Lung (tissue), 11 donors: ENCODE measurements at regions not wholly inside any gene's neighbourhood (a gene's known extent, or its start where the extent isn't known, plus 50 kb on each side); places are given as distances from the start of the nearest gene placed in this dataset.

Experiments used
- ATAC-seq: fragments of 200-7000 bp; cut with Tn5 transposase; one replicate; pipeline ENCODE4 v1.9.1; 2020; ENCODE audit warnings: moderate number of reproducible peaks; ENCODE audit not compliant: insufficient read depth, low FRiP score
- DNase-seq, 3 donors: peaks; one replicate each; pipeline ENCODE4 v3.0.0-alpha.2; 2013 to 2017
- H3K27ac ChIP-seq, 2 donors: one replicate each; pipeline ENCODE4 v1.5.1; 2013; ENCODE audit warnings: mild to moderate bottlenecking in 2 of 2, moderate library complexity in 2 of 2, control low read depth in 1 of 2, inconsistent platforms in 1 of 2, low read depth in 1 of 2, low read length in 1 of 2
- H3K27me3 ChIP-seq, 3 donors: one replicate each; pipeline ENCODE4 v1.5.1; 2013; ENCODE audit warnings: low read length in 2 of 3; ENCODE audit not compliant: control insufficient read depth in 3 of 3, insufficient read depth in 3 of 3
- H3K36me3 ChIP-seq, 4 donors: one replicate each; pipeline ENCODE4 v1.5.1; 2013; ENCODE audit warnings: low read length in 4 of 4, mild to moderate bottlenecking in 1 of 4, moderate library complexity in 1 of 4; ENCODE audit not compliant: control insufficient read depth in 4 of 4, insufficient read depth in 4 of 4
- H3K4me1 ChIP-seq, 5 donors: one replicate each; pipeline ENCODE4 v1.5.1; 2013; ENCODE audit warnings: low read length in 5 of 5, mild to moderate bottlenecking in 2 of 5, moderate library complexity in 1 of 5; ENCODE audit not compliant: control insufficient read depth in 5 of 5, insufficient read depth in 5 of 5
- H3K4me3 ChIP-seq: one replicate; pipeline ENCODE4 v1.5.1; 2013; ENCODE audit warnings: mild to moderate bottlenecking, control low read depth, moderate library complexity
- H3K9ac ChIP-seq, 2 donors: one replicate each; pipeline ENCODE4 v1.5.1; 2013; ENCODE audit warnings: low read length in 2 of 2, control low read depth in 1 of 2; ENCODE audit not compliant: insufficient read depth in 1 of 2
- H3K9me3 ChIP-seq, 4 donors: one replicate each; pipeline ENCODE4 v1.5.1; 2013; ENCODE audit warnings: low read length in 3 of 4, mild to moderate bottlenecking in 1 of 4, moderate library complexity in 1 of 4; ENCODE audit not compliant: control insufficient read depth in 4 of 4, insufficient read depth in 3 of 4
- CTCF ChIP-seq: IDR thresholded peaks from 2 replicates; pipeline ENCODE4 v1.5.1; 2012; ENCODE audit warnings: mild to moderate bottlenecking; ENCODE audit errors: control extremely low read depth, extremely low read depth
- WGBS, 2 donors: extraction: QIAGEN DNeasy Blood & Tissue Kit; methylation state at CpG; one replicate each; pipeline ENCODE4 v1.1.7; 2013; 5-methylcytosine and 5-hydroxymethylcytosine counted together
- donor health status: control.
- donor health status: control.
- donor health status: Bipolar disorder and iron deficiency.
- donor health status: healthy.
- donor health status: DM: yes; HTN: yes; CAD: no.

GRCh38 chr11:37544491-37544890 is 946.5 kb upstream of the RAG2 start:
- Histone ChIP-seq H3K9ac (no peak overlapping the region), H3K27ac (no peak overlapping the region), H3K4me1 (no peaks in the 10 kb centered on the region), H3K9me3 (peaks cover 0 to 6% (median 0%) of the 10 kb centered on the region in 4 donors), H3K4me3 (no peak overlapping the region), H3K27me3 (no peaks in the 10 kb centered on the region), H3K36me3 (no peaks in the 10 kb centered on the region)
- no peak for DNase-seq
- no peak for TF ChIP-seq CTCF
- no peak for ATAC-seq

- ATAC-seq (no peak), DNase-seq (no peak)
- no peaks in the 10 kb centered on the region for H3K36me3 ChIP-seq
- no peaks in the 10 kb centered on the region for H3K4me1 ChIP-seq
- no peaks in the 10 kb centered on the region for H3K27me3 ChIP-seq
- no peak for TF ChIP-seq CTCF
- 90 to 95% methylated on average over 4 of the region's 4 CpGs for WGBS, 2 donors
- H3K27ac ChIP-seq, result no peak overlapping the region
- H3K4me3 ChIP-seq, result no peak overlapping the region
- no peak overlapping the region for H3K9ac ChIP-seq
- H3K9me3 ChIP-seq, result peaks cover 0 to 6% (median 2%) of the 10 kb centered on the region in 4 donors
Observed at GRCh38 chr11:37533830-37534229, 935.8 kb upstream of the RAG2 start.

GRCh38 chr11:37533087-37533486 is 935.1 kb upstream of the RAG2 start:
- ATAC-seq, result no peak
- 79 to 81% methylated on average over 2 of the region's 2 CpGs for WGBS, 2 donors
- TF ChIP-seq CTCF, result no peak

GRCh38 chr11:37532271-37532670 is 934.2 kb upstream of the RAG2 start:
- peaks cover 0 to 9% (median 3%) of the 10 kb centered on the region in 4 donors for H3K9me3 ChIP-seq
- H3K27me3 ChIP-seq, result no peaks in the 10 kb centered on the region
- H3K36me3 ChIP-seq, result no peaks in the 10 kb centered on the region
- H3K9ac ChIP-seq, result no peak overlapping the region
- H3K4me3 ChIP-seq, result no peak overlapping the region
- WGBS, 2 donors, result 66 to 77% methylated on average over 2 of the region's 2 CpGs
- no peak for TF ChIP-seq CTCF
- DNase-seq, result no peak
- ATAC-seq, result no peak
- no peak overlapping the region for H3K27ac ChIP-seq
- no peaks in the 10 kb centered on the region for H3K4me1 ChIP-seq

More at GRCh38 chr11:37533087-37533486, 935.1 kb upstream of the RAG2 start:
- Histone ChIP-seq H3K36me3 (no peaks in the 10 kb centered on the region), H3K4me1 (no peaks in the 10 kb centered on the region), H3K4me3 (no peak overlapping the region), H3K9ac (no peak overlapping the region), H3K9me3 (peaks cover 0 to 9% (median 3%) of the 10 kb centered on the region in 4 donors), H3K27ac (no peak overlapping the region), H3K27me3 (no peaks in the 10 kb centered on the region)
- no peak for DNase-seq
